ENCODE measurements at regions not wholly inside any gene's neighbourhood (a gene's known extent, or its start where the extent isn't known, plus 50 kb on each side); places are given as distances from the start of the nearest gene placed in this dataset.

DNA sequence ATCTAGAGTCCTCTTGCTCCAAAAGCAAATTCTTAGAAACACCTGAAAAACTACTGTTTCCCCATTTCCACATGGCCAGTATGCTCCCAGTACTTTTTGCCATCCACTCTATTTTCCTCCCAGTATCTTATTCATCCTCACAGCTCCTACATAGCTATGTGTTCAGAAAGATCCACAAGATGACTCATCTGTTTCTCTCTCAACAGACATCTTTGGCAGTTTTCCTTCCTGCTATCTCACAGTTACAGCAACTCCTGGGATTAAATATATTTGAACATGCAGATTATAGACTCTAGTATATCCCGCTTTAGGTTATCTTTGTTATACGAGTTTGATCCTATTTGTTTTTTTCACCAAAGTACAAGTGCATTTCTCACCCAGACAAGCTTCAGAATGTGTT is 675.6 kb upstream of the POT1 start:
- ATAC-seq, result no peak
- H3K4me3 Mint-ChIP-seq, result no peak overlapping the region
- no peak for DNase-seq
- no peaks in the 10 kb centered on the region for H3K4me1 Mint-ChIP-seq
- no peaks in the 10 kb centered on the region for H3K36me3 Mint-ChIP-seq
- POLR2A ChIA-PET, result no interaction called here
- peaks cover 0 to 22% (median 4%) of the 10 kb centered on the region in 9 donors for H3K9me3 Mint-ChIP-seq
- no peaks in the 10 kb centered on the region for H3K27me3 Mint-ChIP-seq
- H3K27ac Mint-ChIP-seq, result no peak overlapping the region

DNA sequence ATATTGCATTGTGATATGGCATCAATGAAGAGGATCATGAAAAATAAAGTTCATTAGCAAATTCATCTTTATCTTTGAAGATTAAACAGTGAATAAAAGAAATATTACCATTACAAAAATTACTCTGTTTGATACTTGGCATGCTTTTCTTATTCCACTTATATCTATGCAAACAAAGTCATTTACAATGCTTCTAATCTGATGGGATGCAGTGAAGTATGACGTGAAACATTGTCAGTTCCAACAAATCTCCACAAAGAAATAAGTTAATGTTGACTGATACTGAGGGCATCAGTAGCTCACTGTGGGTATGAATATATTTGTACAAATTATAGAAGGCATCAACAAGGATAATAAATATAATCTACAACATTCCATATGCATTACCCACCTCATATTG is 672.8 kb upstream of the POT1 start:
- DNase-seq (no peak), ATAC-seq (no peak)
- Mint-ChIP-seq H3K36me3 (no peaks in the 10 kb centered on the region), H3K27me3 (no peaks in the 10 kb centered on the region), H3K27ac (no peak overlapping the region), H3K9me3 (peaks cover 0 to 19% (median 7%) of the 10 kb centered on the region in 9 donors), H3K4me3 (no peak overlapping the region), H3K4me1 (no peaks in the 10 kb centered on the region)
- POLR2A ChIA-PET, result no interaction called here

DNA sequence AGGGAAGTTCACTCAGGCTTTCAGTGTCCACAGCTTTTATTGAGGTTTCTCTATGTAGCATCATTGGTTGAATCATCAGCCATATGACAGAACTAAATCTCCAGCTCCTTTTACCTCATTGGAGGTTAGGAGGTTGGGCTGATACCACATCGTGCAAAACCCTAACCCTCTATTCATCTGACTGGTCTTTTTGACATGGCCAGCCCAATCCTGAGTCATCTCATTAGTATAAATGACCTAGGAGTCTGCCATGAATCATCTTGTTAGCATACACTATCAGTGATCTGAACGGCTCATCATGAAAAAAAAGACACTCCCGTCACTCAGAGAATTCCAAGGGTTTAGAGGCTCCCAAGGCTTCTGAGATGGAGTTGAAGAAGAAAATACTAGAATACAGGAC is 669.8 kb upstream of the POT1 start:
- no peak overlapping the region for H3K4me3 Mint-ChIP-seq
- no peak for DNase-seq
- POLR2A ChIA-PET, result no interaction called here
- no peaks in the 10 kb centered on the region for H3K36me3 Mint-ChIP-seq
- peaks cover 0 to 17% (median 4%) of the 10 kb centered on the region in 9 donors for H3K9me3 Mint-ChIP-seq
- no peak overlapping the region for H3K27ac Mint-ChIP-seq
- H3K27me3 Mint-ChIP-seq, result no peaks in the 10 kb centered on the region
- ATAC-seq, result no peak
- H3K4me1 Mint-ChIP-seq, result no peaks in the 10 kb centered on the region

- no peak overlapping the region for H3K27ac Mint-ChIP-seq
- H3K27me3 Mint-ChIP-seq, result no peaks in the 10 kb centered on the region
- no peak for ATAC-seq
- no peaks in the 10 kb centered on the region for H3K4me1 Mint-ChIP-seq
- no peak overlapping the region for H3K4me3 Mint-ChIP-seq
- peaks cover 0 to 10% (median 2%) of the 10 kb centered on the region in 9 donors for H3K9me3 Mint-ChIP-seq
- no peak for DNase-seq
- no peaks in the 10 kb centered on the region for H3K36me3 Mint-ChIP-seq
- POLR2A ChIA-PET, result no interaction called here
These were observed 662.7 kb upstream of the POT1 start for GRCh38 chr7:125592331-125592730.

DNA sequence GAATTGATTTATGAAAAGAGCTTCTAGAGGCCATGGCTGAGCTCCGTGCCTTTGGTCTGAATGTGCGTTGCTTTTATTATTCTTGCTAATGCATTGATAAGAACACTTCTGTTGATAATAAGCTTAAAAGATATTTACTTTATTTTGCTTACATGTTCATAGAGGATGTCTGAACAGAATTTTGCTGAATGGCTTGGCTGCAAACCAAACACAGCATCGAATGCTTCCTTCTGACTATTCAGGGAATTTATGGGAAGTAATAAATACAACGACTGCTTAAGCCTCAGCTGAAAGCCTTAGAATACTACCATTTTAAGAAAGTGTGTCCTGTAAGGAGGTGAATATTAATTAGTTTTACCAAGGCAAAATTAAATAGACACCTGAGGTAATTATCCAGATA is 643.5 kb upstream of the POT1 start:
- H3K4me1 Mint-ChIP-seq, result no peaks in the 10 kb centered on the region
- ATAC-seq (no peak), DNase-seq (no peak)
- no peak overlapping the region for H3K4me3 Mint-ChIP-seq
- no peak overlapping the region for H3K27ac Mint-ChIP-seq
- H3K27me3 Mint-ChIP-seq, result no peaks in the 10 kb centered on the region
- POLR2A ChIA-PET, result no interaction called here
- H3K36me3 Mint-ChIP-seq, result no peaks in the 10 kb centered on the region
- peaks cover 0 to 20% (median 5%) of the 10 kb centered on the region in 9 donors for H3K9me3 Mint-ChIP-seq

- no peaks in the 10 kb centered on the region for H3K27me3 Mint-ChIP-seq
- no peaks in the 10 kb centered on the region for H3K4me1 Mint-ChIP-seq
- no peak overlapping the region for H3K27ac Mint-ChIP-seq
- peaks cover 0 to 20% (median 5%) of the 10 kb centered on the region in 9 donors for H3K9me3 Mint-ChIP-seq
- no peak overlapping the region for H3K4me3 Mint-ChIP-seq
- POLR2A ChIA-PET, result no interaction called here
- no peaks in the 10 kb centered on the region for H3K36me3 Mint-ChIP-seq
- ATAC-seq, result no peak
- no peak for DNase-seq
These were observed 642.8 kb upstream of the POT1 start for GRCh38 chr7:125572414-125572813.

GRCh38 chr7:125568799-125569198 is 639.2 kb upstream of the POT1 start:
- DNase-seq, result no peak
- Mint-ChIP-seq H3K27me3 (no peaks in the 10 kb centered on the region), H3K27ac (no peak overlapping the region), H3K4me3 (no peak overlapping the region), H3K36me3 (no peaks in the 10 kb centered on the region), H3K4me1 (no peaks in the 10 kb centered on the region), H3K9me3 (peaks cover 0 to 7% (median 0%) of the 10 kb centered on the region in 9 donors)
- POLR2A ChIA-PET, result no interaction called here
- no peak for ATAC-seq

DNA sequence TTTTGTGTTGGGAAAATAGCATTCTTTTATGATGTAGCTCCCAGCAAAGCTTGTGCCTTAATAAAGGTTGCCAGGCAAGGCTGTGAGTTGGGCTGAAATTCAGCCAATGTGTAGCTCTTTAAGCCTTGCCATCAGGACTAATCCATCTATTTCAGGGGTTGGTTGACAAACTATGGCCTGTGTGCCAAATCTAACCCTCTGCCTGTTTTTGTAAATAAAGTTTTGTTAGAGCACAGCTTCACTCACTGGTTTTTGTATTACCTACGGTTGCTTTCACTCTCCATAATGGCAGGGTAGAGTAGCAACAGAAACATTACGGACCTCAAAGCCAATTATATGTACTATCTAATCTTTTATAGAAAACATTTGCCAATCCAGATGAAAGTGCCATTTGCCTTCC is 638.1 kb upstream of the POT1 start:
- no peaks in the 10 kb centered on the region for H3K36me3 Mint-ChIP-seq
- H3K27me3 Mint-ChIP-seq, result no peaks in the 10 kb centered on the region
- no peaks in the 10 kb centered on the region for H3K4me1 Mint-ChIP-seq
- no peak overlapping the region for H3K27ac Mint-ChIP-seq
- H3K4me3 Mint-ChIP-seq, result no peak overlapping the region
- DNase-seq (no peak), ATAC-seq (no peak)
- H3K9me3 Mint-ChIP-seq, result peaks cover 0 to 5% (median 0%) of the 10 kb centered on the region in 9 donors
- POLR2A ChIA-PET, result no interaction called here

- no peak overlapping the region for H3K4me3 Mint-ChIP-seq
- no peaks in the 10 kb centered on the region for H3K27me3 Mint-ChIP-seq
- peaks cover 0 to 2% (median 0%) of the 10 kb centered on the region in 4 donors for H3K4me1 Mint-ChIP-seq
- POLR2A ChIA-PET, result no interaction called here
- no peak overlapping the region for H3K27ac Mint-ChIP-seq
- DNase-seq (no peak), ATAC-seq (no peak)
- peaks cover 0 to 5% (median 0%) of the 10 kb centered on the region in 9 donors for H3K9me3 Mint-ChIP-seq
- H3K36me3 Mint-ChIP-seq, result no peaks in the 10 kb centered on the region
These were observed 634.4 kb upstream of the POT1 start for GRCh38 chr7:125563964-125564529.

DNA sequence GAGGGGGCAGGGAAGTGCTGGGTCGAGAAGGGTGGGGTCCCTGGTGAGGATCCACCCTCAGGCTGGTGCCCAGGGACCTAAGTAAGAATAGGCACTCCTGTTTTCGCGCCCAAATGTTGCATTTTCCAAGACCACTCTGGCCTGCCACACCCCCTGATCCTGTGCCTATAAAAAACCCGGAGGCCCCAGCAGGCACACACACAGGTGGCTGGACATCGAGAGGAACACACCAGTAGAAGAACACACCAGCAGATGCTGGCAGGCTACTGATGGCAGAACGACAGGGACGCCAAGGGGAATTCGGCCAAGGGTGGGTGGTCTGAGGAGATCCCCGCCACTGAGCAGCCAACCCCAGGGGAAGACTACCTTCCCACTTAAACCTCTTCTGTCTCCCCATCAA is 633.9 kb upstream of the POT1 start:
- POLR2A ChIA-PET, result no interaction called here
- H3K36me3 Mint-ChIP-seq, result no peaks in the 10 kb centered on the region
- no peak for ATAC-seq
- no peak for DNase-seq
- H3K27me3 Mint-ChIP-seq, result no peaks in the 10 kb centered on the region
- peaks cover 0 to 2% (median 0%) of the 10 kb centered on the region in 4 donors for H3K4me1 Mint-ChIP-seq
- H3K27ac Mint-ChIP-seq, result no peak overlapping the region
- peaks cover 0 to 2% (median 0%) of the 10 kb centered on the region in 9 donors for H3K9me3 Mint-ChIP-seq
- H3K4me3 Mint-ChIP-seq, result no peak overlapping the region

DNA sequence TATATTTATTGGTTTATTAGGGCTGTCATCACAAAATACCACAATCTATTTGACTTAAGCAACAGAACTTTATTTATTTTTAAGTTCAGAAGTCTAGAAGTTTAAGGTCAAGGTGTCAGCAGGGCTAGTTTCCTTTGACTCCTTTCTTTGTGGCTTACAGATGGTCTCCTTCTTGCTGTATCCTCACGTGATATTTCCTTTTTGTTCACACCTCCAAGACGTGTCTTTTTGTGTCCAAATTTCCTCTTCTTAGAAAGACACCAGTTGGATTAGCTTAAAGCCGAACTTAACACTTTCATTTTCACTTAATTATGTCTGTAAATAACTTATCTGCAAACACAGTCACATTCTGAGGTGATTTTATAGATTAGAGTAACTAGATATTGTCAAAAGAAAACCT is 631.4 kb upstream of the POT1 start:
- H3K27me3 Mint-ChIP-seq, result no peaks in the 10 kb centered on the region
- H3K9me3 Mint-ChIP-seq, result peaks cover 0 to 8% (median 0%) of the 10 kb centered on the region in 9 donors
- DNase-seq, result no peak
- H3K27ac Mint-ChIP-seq, result no peak overlapping the region
- POLR2A ChIA-PET, result no interaction called here
- H3K36me3 Mint-ChIP-seq, result peaks cover 0 to 2% (median 0%) of the 10 kb centered on the region in 3 donors
- ATAC-seq, result no peak
- H3K4me1 Mint-ChIP-seq, result peaks cover 0 to 2% (median 0%) of the 10 kb centered on the region in 4 donors
- peak overlapping the region in 1 of 10 donors; percentile 3 for H3K4me3 Mint-ChIP-seq

GRCh38 chr7:125559921-125560320 is 630.3 kb upstream of the POT1 start:
- ATAC-seq, result no peak
- POLR2A ChIA-PET, result no interaction called here
- Mint-ChIP-seq H3K4me1 (peaks cover 0 to 2% (median 0%) of the 10 kb centered on the region in 4 donors), H3K9me3 (peaks cover 0 to 13% (median 2%) of the 10 kb centered on the region in 9 donors), H3K27me3 (no peaks in the 10 kb centered on the region), H3K36me3 (peaks cover 0 to 2% (median 0%) of the 10 kb centered on the region in 3 donors), H3K27ac (no peak overlapping the region), H3K4me3 (no peak overlapping the region)
- DNase-seq, result no peak

DNA sequence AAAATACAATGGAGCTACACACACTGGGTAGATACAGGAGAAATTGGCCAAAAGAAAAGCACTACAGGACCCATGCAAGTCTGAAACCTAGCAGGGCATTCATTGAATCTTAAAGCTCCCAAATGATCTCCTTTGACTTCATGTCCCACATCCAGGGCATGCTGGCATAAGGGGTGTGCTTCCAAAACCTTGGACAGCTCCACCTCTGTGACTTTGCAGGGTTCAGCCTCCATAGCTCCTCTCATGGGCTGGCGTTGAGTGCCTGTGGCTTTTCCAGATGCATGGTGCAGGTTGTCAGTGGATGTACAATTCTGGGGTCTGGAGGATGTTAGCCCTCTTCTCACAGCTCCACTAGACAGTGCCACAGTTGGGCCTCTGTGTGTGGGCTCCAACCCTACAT is 626.3 kb upstream of the POT1 start:
- peaks cover 0 to 25% (median 2%) of the 10 kb centered on the region in 9 donors for H3K9me3 Mint-ChIP-seq
- POLR2A ChIA-PET, result no interaction called here
- no peak overlapping the region for H3K27ac Mint-ChIP-seq
- no peaks in the 10 kb centered on the region for H3K27me3 Mint-ChIP-seq
- ATAC-seq, result no peak
- no peak for DNase-seq
- H3K36me3 Mint-ChIP-seq, result peaks cover 0 to 2% (median 0%) of the 10 kb centered on the region in 3 donors
- no peak overlapping the region for H3K4me3 Mint-ChIP-seq
- no peaks in the 10 kb centered on the region for H3K4me1 Mint-ChIP-seq

GRCh38 chr7:125551008-125551407 is 621.4 kb upstream of the POT1 start:
- Mint-ChIP-seq H3K4me3 (no peak overlapping the region), H3K4me1 (no peaks in the 10 kb centered on the region), H3K27me3 (no peaks in the 10 kb centered on the region), H3K9me3 (peaks cover 0 to 25% (median 3%) of the 10 kb centered on the region in 9 donors), H3K27ac (no peak overlapping the region), H3K36me3 (no peaks in the 10 kb centered on the region)
- ATAC-seq (no peak), DNase-seq (no peak)
- POLR2A ChIA-PET, result no interaction called here

All from naive thymus-derived CD8-positive, alpha-beta T cell (primary cell).